NB4 (cell line): ENCODE measurements at regions not wholly inside any gene's neighbourhood (a gene's known extent, or its start where the extent isn't known, plus 50 kb on each side); places are given as distances from the start of the nearest gene placed in this dataset.

Experiments
- POLR2A ChIP-seq: IDR thresholded peaks from 2 replicates; pipeline ENCODE4 v1.6.1; 2011; ENCODE audit warnings: mild to moderate bottlenecking; ENCODE audit not compliant: insufficient read length; ENCODE audit errors: extremely low read depth
- TF ChIP-seq, protein P1 (sequence below): IDR thresholded peaks from one replicate; pipeline ENCODE4 v1.5.1; 2012; ENCODE audit warnings: low read depth, low read length
- TF ChIP-seq, protein P2 (sequence below): IDR thresholded peaks from 2 replicates; pipeline ENCODE4 v1.6.1; 2011; ENCODE audit warnings: low read depth, low read length

DNA sequence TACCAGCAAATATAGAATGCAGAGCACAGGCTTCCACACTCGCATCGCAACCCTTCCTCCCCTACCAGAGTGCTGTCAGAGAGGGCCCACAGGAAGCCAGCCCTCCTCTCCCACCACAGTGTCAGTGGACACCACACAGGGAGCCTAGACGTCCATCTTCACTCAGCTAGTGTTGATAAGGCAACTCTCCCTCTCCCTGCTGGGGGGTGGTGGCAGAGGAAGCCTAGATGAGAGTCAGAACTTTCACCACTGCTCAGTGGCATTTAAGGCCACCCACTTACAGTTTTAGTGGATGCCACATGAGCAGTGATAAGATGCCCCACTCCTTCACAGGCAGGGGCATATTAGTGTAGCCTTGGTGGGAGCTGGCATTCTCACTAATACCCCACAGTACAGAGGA is 109.8 kb upstream of the UBE3A start:
- TF ChIP-seq, protein P1, sequence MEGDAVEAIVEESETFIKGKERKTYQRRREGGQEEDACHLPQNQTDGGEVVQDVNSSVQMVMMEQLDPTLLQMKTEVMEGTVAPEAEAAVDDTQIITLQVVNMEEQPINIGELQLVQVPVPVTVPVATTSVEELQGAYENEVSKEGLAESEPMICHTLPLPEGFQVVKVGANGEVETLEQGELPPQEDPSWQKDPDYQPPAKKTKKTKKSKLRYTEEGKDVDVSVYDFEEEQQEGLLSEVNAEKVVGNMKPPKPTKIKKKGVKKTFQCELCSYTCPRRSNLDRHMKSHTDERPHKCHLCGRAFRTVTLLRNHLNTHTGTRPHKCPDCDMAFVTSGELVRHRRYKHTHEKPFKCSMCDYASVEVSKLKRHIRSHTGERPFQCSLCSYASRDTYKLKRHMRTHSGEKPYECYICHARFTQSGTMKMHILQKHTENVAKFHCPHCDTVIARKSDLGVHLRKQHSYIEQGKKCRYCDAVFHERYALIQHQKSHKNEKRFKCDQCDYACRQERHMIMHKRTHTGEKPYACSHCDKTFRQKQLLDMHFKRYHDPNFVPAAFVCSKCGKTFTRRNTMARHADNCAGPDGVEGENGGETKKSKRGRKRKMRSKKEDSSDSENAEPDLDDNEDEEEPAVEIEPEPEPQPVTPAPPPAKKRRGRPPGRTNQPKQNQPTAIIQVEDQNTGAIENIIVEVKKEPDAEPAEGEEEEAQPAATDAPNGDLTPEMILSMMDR = no peak
- no peak for TF ChIP-seq POLR2A
- TF ChIP-seq, protein P2, sequence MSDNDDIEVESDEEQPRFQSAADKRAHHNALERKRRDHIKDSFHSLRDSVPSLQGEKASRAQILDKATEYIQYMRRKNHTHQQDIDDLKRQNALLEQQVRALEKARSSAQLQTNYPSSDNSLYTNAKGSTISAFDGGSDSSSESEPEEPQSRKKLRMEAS = no peak
